Neural progenitor cell (in vitro differentiated cells): ENCODE measurements at regions not wholly inside any gene's neighbourhood (a gene's known extent, or its start where the extent isn't known, plus 50 kb on each side); places are given as distances from the start of the nearest gene placed in this dataset.

ENCODE experiments used
- EZH2 ChIP-seq: fragments of 200-600 bp; sonication (generic); IDR thresholded peaks from 2 replicates; pipeline ENCODE4 v1.6.1; 2017; ENCODE audit warnings: antibody characterized with exemption, mild to moderate bottlenecking, moderate library complexity
- TF ChIP-seq, protein P1 (sequence below): fragments of 200-600 bp; sonication (generic); IDR thresholded peaks from 2 replicates; pipeline ENCODE4 v1.5.1; 2017; ENCODE audit warnings: antibody characterized with exemption, mild to moderate bottlenecking

DNA sequence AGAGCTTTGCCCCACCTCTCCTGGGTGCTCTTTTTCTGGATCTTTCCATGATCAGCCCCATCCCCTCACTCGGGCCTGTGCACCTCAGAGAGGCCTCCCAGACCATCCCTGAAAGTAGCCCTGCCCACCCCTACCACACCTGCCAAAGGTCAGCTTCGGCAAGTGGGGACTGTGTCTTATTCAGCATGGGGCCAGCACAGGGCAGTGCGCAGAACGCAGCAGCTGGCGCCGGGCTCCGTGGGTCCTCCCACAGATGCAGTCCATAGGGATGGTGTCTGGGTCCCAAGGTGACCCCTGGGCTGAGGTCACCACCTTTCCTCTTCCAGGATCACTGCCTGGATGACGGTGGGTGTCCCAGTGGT is 79.4 kb downstream of the CEBPB start:
- TF ChIP-seq, protein P1, sequence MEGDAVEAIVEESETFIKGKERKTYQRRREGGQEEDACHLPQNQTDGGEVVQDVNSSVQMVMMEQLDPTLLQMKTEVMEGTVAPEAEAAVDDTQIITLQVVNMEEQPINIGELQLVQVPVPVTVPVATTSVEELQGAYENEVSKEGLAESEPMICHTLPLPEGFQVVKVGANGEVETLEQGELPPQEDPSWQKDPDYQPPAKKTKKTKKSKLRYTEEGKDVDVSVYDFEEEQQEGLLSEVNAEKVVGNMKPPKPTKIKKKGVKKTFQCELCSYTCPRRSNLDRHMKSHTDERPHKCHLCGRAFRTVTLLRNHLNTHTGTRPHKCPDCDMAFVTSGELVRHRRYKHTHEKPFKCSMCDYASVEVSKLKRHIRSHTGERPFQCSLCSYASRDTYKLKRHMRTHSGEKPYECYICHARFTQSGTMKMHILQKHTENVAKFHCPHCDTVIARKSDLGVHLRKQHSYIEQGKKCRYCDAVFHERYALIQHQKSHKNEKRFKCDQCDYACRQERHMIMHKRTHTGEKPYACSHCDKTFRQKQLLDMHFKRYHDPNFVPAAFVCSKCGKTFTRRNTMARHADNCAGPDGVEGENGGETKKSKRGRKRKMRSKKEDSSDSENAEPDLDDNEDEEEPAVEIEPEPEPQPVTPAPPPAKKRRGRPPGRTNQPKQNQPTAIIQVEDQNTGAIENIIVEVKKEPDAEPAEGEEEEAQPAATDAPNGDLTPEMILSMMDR = no peak
- TF ChIP-seq EZH2 = no peak
